Ovary (tissue), 3 donors: ENCODE measurements at regions not wholly inside any gene's neighbourhood (a gene's known extent, or its start where the extent isn't known, plus 50 kb on each side); places are given as distances from the start of the nearest gene placed in this dataset.

Experiments
- CTCF ChIP-seq, 3 donors: fragments of 450-650 bp in 2 of 3; fragments of 200-600 bp in 1 of 3; IDR thresholded peaks; one replicate each; pipeline versions ENCODE4 v1.5.1 to v1.8.0; 2016 to 2022; ENCODE audit warnings: antibody characterized with exemption in 3 of 3, mild to moderate bottlenecking in 1 of 3
- POLR2A ChIP-seq: fragments of 450-650 bp; IDR thresholded peaks from one replicate; pipeline ENCODE4 v1.6.1; 2017; ENCODE audit warnings: antibody characterized with exemption, mild to moderate bottlenecking, moderate library complexity
- donor health status: DM: no; HTN: no; CAD: no.

GRCh38 chr3:132239587-132239986 lies 77.6 kb upstream of the ACP3 start:
- no peak for TF ChIP-seq CTCF (IDR thresholded peaks at IDR 0.05)
- no peak for TF ChIP-seq POLR2A
